ENCODE measurements at regions not wholly inside any gene's neighbourhood (a gene's known extent, or its start where the extent isn't known, plus 50 kb on each side); places are given as distances from the start of the nearest gene placed in this dataset.

GRCh38 chr22:22425783-22426624, 82.5 kb downstream of the ZNF280B start:
- DNase-seq (ENCODE audit: low read depth), result no peak
- H3K4me3 ChIP-seq (replicated peaks; ENCODE audit: low read depth, low read length), result no peak overlapping the region
- TF ChIP-seq CTCF (IDR thresholded peaks at IDR 0.05; ENCODE audit: low read length, missing control alignments), result no peak

- no peak overlapping the region for H3K4me3 ChIP-seq (replicated peaks; ENCODE audit: low read depth, low read length)
- no peak for TF ChIP-seq CTCF (IDR thresholded peaks at IDR 0.05; ENCODE audit: low read length, missing control alignments)
- DNase-seq (ENCODE audit: low read depth), result no peak
Measured at GRCh38 chr22:22427542-22428065, 80.9 kb downstream of the ZNF280B start.

GRCh38 chr22:22428222-22429098, 80.1 kb downstream of the ZNF280B start:
- no peak overlapping the region for H3K4me3 ChIP-seq (replicated peaks; ENCODE audit: low read depth, low read length)
- no peak for DNase-seq (ENCODE audit: low read depth)
- no peak for TF ChIP-seq CTCF (IDR thresholded peaks at IDR 0.05; ENCODE audit: low read length, missing control alignments)

GRCh38 chr22:22429369-22430108, 79.0 kb downstream of the ZNF280B start:
- no peak overlapping the region for H3K4me3 ChIP-seq (replicated peaks; ENCODE audit: low read depth, low read length)
- DNase-seq (ENCODE audit: low read depth), result peak; percentile 7
- TF ChIP-seq CTCF (IDR thresholded peaks at IDR 0.05; ENCODE audit: low read length, missing control alignments), result no peak

GRCh38 chr22:22430111-22430820, 78.3 kb downstream of the ZNF280B start:
- no peak for TF ChIP-seq CTCF (IDR thresholded peaks at IDR 0.05; ENCODE audit: low read length, missing control alignments)
- no peak for DNase-seq (ENCODE audit: low read depth)
- no peak overlapping the region for H3K4me3 ChIP-seq (replicated peaks; ENCODE audit: low read depth, low read length)
